NB4 (cell line): ENCODE measurements at regions not wholly inside any gene's neighbourhood (a gene's known extent, or its start where the extent isn't known, plus 50 kb on each side); places are given as distances from the start of the nearest gene placed in this dataset.

ENCODE experiments used
- POLR2A ChIP-seq: IDR thresholded peaks from 2 replicates; pipeline ENCODE4 v1.6.1; 2011; ENCODE audit warnings: mild to moderate bottlenecking; ENCODE audit not compliant: insufficient read length; ENCODE audit errors: extremely low read depth
- TF ChIP-seq, protein P1 (sequence below): IDR thresholded peaks from one replicate; pipeline ENCODE4 v1.5.1; 2012; ENCODE audit warnings: low read depth, low read length

GRCh38 chr11:42890773-42891172 lies 421.0 kb upstream of the API5 start:
- TF ChIP-seq, protein P1, sequence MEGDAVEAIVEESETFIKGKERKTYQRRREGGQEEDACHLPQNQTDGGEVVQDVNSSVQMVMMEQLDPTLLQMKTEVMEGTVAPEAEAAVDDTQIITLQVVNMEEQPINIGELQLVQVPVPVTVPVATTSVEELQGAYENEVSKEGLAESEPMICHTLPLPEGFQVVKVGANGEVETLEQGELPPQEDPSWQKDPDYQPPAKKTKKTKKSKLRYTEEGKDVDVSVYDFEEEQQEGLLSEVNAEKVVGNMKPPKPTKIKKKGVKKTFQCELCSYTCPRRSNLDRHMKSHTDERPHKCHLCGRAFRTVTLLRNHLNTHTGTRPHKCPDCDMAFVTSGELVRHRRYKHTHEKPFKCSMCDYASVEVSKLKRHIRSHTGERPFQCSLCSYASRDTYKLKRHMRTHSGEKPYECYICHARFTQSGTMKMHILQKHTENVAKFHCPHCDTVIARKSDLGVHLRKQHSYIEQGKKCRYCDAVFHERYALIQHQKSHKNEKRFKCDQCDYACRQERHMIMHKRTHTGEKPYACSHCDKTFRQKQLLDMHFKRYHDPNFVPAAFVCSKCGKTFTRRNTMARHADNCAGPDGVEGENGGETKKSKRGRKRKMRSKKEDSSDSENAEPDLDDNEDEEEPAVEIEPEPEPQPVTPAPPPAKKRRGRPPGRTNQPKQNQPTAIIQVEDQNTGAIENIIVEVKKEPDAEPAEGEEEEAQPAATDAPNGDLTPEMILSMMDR = no peak
- TF ChIP-seq POLR2A = no peak
